Omental fat pad (tissue), 3 donors: ENCODE measurements at regions not wholly inside any gene's neighbourhood (a gene's known extent, or its start where the extent isn't known, plus 50 kb on each side); places are given as distances from the start of the nearest gene placed in this dataset.

ENCODE experiments used
- ATAC-seq: fragments of 150-250 bp; one replicate; pipeline ENCODE4 v1.9.1; 2016; ENCODE audit warnings: mild to moderate bottlenecking, moderate library complexity; ENCODE audit not compliant: low FRiP score
- DNase-seq: peaks from one replicate; pipeline ENCODE4 v3.0.0-alpha.2; 2019; ENCODE audit warnings: low spot score
- TF ChIP-seq, protein P1 (sequence below), 3 donors: fragments of 450-650 bp; IDR thresholded peaks; one replicate each; pipeline ENCODE4 v1.5.1; 2016 to 2017; ENCODE audit warnings: antibody characterized with exemption in 3 of 3, mild to moderate bottlenecking in 3 of 3, moderate library complexity in 2 of 3

DNA sequence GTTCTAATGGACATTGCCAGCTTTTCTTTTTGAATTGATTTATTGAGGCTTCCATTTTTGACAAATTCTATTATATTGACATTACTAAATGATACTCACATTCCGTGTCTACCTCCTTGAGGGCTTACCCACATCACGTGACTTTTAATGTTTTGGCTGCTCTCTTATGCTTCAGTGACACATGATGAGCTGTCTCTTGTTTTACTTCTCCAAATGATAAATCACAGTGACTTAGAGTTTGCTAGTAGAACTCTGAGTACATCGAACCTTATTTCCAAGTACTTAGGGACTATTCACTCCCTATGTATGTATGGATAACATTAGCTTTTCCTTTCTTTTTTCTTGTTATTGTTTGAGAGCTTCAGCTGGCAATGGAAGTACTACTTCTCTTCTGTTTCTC, 169.8 kb upstream of the KCNN2 start:
- TF ChIP-seq, protein P1, sequence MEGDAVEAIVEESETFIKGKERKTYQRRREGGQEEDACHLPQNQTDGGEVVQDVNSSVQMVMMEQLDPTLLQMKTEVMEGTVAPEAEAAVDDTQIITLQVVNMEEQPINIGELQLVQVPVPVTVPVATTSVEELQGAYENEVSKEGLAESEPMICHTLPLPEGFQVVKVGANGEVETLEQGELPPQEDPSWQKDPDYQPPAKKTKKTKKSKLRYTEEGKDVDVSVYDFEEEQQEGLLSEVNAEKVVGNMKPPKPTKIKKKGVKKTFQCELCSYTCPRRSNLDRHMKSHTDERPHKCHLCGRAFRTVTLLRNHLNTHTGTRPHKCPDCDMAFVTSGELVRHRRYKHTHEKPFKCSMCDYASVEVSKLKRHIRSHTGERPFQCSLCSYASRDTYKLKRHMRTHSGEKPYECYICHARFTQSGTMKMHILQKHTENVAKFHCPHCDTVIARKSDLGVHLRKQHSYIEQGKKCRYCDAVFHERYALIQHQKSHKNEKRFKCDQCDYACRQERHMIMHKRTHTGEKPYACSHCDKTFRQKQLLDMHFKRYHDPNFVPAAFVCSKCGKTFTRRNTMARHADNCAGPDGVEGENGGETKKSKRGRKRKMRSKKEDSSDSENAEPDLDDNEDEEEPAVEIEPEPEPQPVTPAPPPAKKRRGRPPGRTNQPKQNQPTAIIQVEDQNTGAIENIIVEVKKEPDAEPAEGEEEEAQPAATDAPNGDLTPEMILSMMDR (IDR thresholded peaks at IDR 0.05) = no peak
- ATAC-seq (no peak), DNase-seq (no peak)

DNA sequence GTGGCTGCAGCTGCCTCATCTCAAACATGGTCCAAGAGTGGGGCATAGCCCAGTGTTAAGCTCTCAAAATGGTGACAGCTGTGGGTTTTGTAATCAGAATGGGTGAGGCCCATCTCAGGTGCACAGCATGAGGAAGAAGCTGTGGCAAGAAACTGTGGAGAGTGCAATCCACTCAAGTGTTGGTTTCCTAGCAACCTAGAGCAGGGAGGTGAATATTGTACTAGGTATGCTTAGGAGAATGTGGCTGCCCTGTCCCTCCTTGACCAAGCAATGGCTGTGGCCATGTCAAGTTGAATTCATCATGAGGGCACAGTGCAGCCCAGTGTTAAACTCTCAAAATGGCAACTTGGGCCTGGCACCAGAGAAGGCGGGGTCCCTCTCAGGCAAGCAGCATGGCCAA, 160.5 kb upstream of the KCNN2 start:
- no peak for ATAC-seq
- no peak for DNase-seq
- TF ChIP-seq, protein P1 (IDR thresholded peaks at IDR 0.05) = no peak

DNA sequence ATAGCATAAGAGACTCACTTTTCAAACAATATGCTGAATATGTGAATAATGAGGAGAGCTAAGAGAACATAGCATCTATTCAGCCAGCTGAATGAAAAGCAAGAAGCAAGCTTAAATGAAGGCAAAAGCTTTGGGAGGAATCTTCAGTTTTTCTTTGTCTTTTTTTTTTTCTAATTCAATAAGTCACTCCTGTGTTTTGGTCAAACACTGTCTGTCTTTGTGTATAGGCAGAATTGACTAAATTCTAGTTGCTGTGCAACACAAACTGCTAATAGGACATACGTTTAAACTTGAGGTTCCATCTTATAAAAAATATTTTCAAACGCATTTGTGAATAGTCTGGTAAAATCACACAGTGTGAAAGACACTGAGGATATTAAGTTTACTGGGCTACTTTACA, 156.9 kb upstream of the KCNN2 start:
- DNase-seq = no peak
- TF ChIP-seq, protein P1 (IDR thresholded peaks at IDR 0.05) = no peak
- ATAC-seq = no peak

DNA sequence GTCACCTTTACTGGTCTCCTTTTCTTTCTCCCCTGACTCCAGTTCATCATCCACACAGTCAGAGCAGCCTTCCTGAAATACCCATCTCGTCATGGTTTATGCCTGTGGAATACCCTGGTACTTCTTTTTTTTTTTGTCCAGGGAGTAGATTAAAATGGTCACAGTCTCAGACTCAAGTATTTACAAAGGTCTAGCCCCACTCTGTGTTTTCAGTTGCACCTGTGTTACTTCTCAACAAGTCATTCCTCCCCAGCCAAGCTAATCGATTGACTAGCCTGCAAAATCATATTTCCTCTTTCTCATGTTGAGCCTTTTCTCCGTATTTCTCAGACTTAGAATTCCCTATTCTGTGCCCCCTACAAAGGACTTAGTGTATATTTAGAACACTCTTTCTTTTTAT, 155.2 kb upstream of the KCNN2 start:
- DNase-seq (no peak), ATAC-seq (no peak)
- TF ChIP-seq, protein P1 (IDR thresholded peaks at IDR 0.05) = no peak

DNA sequence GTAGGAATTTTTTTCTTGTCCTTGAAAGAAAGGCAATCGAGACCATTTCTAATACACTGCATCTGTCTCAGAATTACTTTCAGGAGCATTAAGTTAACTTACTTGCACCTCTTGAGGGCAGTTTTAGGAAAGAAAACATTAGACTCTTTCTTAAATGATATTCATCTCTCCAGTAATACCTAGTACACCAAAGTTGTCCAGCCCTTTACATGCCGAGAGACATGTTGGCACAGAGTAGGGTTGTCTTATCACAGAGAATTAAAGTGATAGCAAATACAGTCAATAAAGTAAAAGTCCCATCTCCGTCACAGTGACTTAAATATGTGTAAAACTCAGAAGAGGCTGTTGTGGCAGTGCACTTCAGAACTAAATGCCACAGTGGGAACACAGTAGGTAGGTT, 154.3 kb upstream of the KCNN2 start:
- TF ChIP-seq, protein P1 (IDR thresholded peaks at IDR 0.05) = no peak
- DNase-seq = no peak
- no peak for ATAC-seq

DNA sequence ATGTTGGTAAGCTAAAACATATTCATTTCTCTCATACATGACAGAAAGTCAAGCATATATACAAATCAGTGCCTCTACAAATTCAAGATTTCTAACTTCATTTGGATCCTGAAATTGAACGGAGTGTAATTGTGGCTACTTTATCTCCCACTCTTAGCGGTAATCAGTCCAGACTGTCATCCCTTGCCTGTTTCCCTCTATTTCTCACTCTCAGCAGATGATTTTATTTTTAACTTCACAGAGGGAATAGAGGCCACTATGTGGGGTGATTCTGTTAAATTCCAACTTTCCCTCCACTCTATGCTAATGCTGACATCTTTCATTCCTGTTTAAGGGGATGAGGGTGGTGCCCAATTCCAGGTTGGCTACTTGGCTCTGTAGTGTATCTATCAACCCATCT, 153.8 kb upstream of the KCNN2 start:
- DNase-seq = no peak
- ATAC-seq = no peak
- TF ChIP-seq, protein P1 (IDR thresholded peaks at IDR 0.05) = no peak

DNA sequence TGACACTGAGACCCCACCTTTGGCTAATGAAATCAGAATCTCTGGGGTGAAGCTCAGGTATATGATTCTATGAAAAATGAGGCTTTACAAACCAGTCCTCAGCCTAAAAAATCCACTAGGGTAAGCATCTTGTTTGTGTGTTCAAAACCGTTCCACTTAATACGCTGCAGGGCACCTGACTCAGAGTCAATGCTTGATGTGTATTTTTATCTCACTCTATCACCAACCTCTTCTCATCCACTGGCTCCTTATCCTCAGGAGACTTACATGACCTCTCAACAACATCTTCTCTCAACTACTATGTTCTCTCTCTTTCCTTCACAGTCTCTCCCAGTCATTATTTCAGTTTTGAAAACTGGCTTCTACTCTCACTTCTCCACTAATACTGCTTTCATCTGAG, 153.3 kb upstream of the KCNN2 start:
- DNase-seq (no peak), ATAC-seq (no peak)
- TF ChIP-seq, protein P1 (IDR thresholded peaks at IDR 0.05) = no peak
